Right renal pelvis (tissue), 4 donors: ENCODE measurements at regions not wholly inside any gene's neighbourhood (a gene's known extent, or its start where the extent isn't known, plus 50 kb on each side); places are given as distances from the start of the nearest gene placed in this dataset.

Experiments used
- DNase-seq, 4 donors: peaks; one replicate each; pipeline ENCODE4 v3.0.0-alpha.2; 2013; ENCODE audit warnings: low read depth in 4 of 4, low spot score in 3 of 4, missing footprints in 1 of 4

DNA sequence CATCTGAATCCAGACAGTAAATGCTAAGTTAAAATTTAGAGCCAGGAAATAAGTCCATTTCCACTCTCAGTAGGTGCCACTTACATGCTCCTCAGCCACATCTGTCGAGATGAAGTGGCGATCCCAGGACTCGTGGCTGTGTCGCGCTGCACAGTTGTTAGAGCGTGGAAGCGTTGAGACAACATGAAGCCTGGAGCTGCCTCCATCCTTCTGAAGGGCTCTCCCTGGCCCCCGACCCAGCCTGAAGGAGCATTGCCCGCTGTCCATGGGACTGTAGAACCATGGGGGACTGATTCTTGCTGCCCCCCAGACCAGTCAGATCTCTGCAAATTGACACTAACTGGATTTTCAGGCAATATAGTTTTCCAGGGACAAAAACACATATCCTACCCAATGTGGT, 58.9 kb downstream of the IRX1 start:
- no peak for DNase-seq

GRCh38 chr5:3656803-3657202, 61.2 kb downstream of the IRX1 start:
- DNase-seq = no peak

GRCh38 chr5:3657364-3658022, 61.9 kb downstream of the IRX1 start:
- no peak for DNase-seq

GRCh38 chr5:3658929-3659328, 63.3 kb downstream of the IRX1 start:
- no peak for DNase-seq

DNA sequence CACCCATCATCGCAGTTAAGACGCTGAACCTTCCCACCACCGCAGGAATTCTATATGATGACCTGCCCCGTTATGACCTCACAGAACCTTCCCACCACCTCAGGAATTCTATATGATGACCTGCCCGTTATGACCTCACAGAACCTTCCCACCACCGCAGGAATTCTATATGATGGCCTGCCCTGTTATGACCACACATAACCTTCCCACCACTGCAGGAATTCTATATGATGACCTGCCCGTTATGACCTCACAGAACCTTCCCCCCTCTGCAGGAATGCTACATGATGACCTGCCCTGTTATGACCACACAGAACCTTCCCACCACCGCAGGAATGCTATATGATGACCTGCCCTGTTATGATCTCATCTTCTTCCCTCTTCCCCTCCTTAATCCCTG, 64.3 kb downstream of the IRX1 start:
- no peak for DNase-seq

- DNase-seq = no peak
Measured at GRCh38 chr5:3660630-3661029, 65.0 kb downstream of the IRX1 start.

DNA sequence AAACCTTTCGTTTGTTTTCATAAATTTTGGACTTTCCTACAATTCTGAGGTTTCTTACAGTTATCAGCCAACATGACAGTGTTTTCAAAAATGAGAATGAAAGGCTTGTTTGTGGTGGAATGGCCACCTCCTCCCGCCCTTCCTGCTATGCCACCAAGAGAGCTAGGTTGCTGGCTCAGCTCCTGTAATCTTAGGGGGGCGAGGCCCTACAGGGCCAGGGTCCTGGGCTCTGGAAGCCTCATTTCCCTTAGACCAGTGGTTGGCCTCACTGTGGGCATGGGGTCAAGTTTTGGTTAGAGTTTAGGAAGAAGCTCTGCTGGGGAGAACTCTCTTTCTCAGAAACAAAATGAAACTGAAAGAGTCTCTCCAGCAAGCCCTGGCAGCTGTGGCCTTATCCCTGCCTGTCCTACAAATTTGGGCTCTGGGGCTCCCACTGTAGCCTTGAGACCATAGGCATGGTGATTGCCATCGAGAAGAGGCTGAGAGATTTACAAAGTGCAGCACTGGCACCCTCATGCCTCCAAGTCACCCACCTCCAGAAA, 66.2 kb downstream of the IRX1 start:
- DNase-seq = no peak

- DNase-seq = no peak
Measured at GRCh38 chr5:3662344-3662743, 66.7 kb downstream of the IRX1 start.

- no peak for DNase-seq
Measured at GRCh38 chr5:3671337-3671736, 75.7 kb downstream of the IRX1 start.

- DNase-seq = no peak
Measured at GRCh38 chr5:3678801-3679200, 83.2 kb downstream of the IRX1 start.

GRCh38 chr5:3680821-3681220, 85.2 kb downstream of the IRX1 start:
- DNase-seq = no peak

- no peak for DNase-seq
Measured at GRCh38 chr5:3684118-3684517, 88.5 kb downstream of the IRX1 start.

DNA sequence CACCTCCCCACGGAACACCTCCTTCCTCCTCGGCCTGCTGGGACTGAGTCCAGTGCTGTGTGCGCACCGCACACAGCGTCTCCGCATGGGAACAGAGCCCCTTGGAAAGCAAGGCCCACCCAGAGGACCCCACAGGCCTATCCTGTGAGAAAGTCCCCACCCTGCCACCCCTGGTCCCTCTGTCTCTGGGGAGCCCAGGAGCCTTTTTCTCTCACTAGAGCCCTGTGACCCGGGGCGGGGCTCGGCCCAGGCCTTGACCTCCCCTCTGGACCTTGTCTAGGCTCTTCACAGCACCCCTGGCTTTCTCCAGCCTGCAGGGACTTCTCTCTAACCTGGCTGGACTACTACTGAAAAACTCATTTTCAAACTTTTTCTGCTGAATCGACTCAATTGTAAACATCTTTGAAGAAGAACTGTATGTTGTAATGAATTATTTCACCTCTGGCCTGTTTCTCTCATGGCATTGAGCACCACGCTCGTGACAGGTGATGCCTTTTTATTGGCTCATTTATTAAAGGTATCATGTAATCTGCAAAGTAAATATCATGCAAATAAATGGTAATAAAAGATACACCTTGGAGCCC, 89.2 kb downstream of the IRX1 start:
- no peak for DNase-seq

DNA sequence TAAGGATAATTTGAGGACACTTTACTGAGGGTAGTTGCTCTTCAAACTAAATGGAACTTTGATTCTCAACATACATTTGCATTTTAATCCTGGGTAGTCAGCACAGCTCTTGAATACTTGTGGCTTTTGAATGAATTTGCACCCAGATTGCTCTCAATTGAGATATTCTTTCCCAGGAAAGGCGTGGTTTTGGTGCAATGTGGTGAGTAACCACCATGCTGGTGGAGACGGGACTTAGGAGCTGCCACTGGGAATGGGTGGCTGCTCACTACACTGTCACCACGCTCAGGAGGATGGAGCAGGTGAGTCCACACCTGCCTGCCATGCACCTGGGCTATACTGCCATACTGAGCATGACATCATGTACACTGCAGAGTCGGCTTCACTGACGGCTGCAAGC, 99.2 kb downstream of the IRX1 start:
- DNase-seq = no peak

- no peak for DNase-seq
Measured at GRCh38 chr5:3695818-3696217, 100.2 kb downstream of the IRX1 start.

- no peak for DNase-seq
Measured at GRCh38 chr5:3698412-3698811, 102.8 kb downstream of the IRX1 start.

DNA sequence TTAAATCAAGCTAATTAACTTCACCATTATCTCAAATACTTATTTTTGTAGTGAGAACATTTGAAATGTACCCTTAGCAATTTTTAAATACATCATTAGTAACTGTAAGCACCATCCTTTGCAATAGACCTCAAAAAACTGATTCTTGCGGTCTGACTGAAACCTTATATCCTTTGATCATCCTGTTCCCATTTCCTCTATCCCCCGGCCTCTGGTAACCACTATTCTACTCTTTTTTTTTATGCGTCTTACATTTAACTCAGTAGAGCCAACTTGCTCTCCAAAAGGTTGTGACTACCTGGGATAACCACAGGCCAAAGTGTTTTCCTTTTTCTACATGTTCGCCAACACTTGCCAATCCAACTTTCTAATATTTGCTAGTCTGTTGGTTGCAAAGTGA, 106.1 kb downstream of the IRX1 start:
- no peak for DNase-seq

GRCh38 chr5:3704661-3705060, 109.0 kb downstream of the IRX1 start:
- no peak for DNase-seq

- no peak for DNase-seq
Measured at GRCh38 chr5:3709068-3709716, 113.6 kb downstream of the IRX1 start.

DNA sequence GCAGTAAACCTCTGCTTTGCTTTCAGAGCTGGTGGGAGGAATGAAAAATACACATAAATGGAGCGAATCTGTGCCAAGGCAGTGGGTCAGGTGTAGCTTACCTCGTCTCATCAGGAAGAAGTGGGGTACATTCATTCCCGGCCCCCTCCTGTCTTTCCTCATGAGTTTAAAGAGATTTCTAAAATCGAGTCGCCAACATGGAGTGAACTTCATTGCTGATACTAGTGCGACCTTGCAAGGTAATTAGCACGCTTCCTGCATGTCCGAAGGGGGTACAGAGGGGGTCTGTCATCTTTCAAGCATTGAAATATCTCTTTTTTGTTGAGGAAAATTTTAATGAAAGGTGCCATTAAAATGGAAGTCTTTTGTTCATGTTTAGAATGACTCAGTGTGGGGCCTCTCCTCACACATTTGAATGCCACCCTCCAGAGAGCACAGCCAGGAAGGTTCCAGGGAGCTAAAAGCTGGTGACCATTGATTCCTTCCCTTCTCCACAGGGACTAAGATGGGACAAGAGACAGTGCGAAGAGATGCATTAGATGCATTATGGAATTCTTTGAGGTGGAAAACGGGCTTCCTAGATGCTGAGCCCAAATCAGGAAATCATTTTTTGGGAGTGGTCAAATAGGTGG, 114.2 kb downstream of the IRX1 start:
- no peak for DNase-seq

- no peak for DNase-seq
Measured at GRCh38 chr5:3715062-3715461, 119.4 kb downstream of the IRX1 start.

- no peak for DNase-seq
Measured at GRCh38 chr5:3729631-3730030, 134.0 kb downstream of the IRX1 start.
